H1 (cell line): ENCODE measurements at regions not wholly inside any gene's neighbourhood (a gene's known extent, or its start where the extent isn't known, plus 50 kb on each side); places are given as distances from the start of the nearest gene placed in this dataset.

ENCODE experiments used
- CTCF ChIA-PET: fragments of 300-600 bp; sonication (Branson Sonifier 250); formaldehyde crosslinking; loops from one replicate; lab custom pipeline; 2021; ENCODE audit not compliant: partially characterized antibody; lab: Charles Lee
- POLR2A ChIA-PET: fragments of 300-600 bp; sonication (Branson Sonifier 250); formaldehyde crosslinking; loops from one replicate; lab custom pipeline; 2021; ENCODE audit warnings: inconsistent platforms; ENCODE audit not compliant: partially characterized antibody; lab: Charles Lee
- DNase-seq, 2 experiments: peaks; one replicate each; pipeline versions ENCODE4 v3.0.0 to v3.0.0-alpha.2; 2010 to 2022; ENCODE audit warnings: low spot score in 2 of 2, low read depth in 1 of 2, mixed read lengths in 1 of 2
- FAIRE-seq: peaks from 2 replicates; lab custom pipeline; 2011; peaks lifted over from hg19 to GRCh38; lab: Jason Lieb, UNC
- H2AFZ ChIP-seq: 2 replicates; pipeline ENCODE4 v1.8.1; 2012; ENCODE audit warnings: low read length, inconsistent platforms
- H2AK5ac ChIP-seq: 2 replicates; pipeline ENCODE4 v1.6.1; 2013; ENCODE audit warnings: low read depth, low read length
- H2BK120ac ChIP-seq: replicated peaks from 2 replicates; pipeline ENCODE3; 2013; ENCODE audit warnings: low read depth, low read length, inconsistent platforms
- H2BK12ac ChIP-seq: 2 replicates; pipeline ENCODE4 v1.6.1; 2013; ENCODE audit warnings: low read depth, low read length
- H2BK15ac ChIP-seq: 2 replicates; pipeline ENCODE4 v1.6.1; 2013; ENCODE audit warnings: low read length
- H2BK20ac ChIP-seq: 2 replicates; pipeline ENCODE4 v1.6.1; 2013; ENCODE audit warnings: low read length
- H2BK5ac ChIP-seq: 2 replicates; pipeline ENCODE4 v1.6.1; 2013; ENCODE audit warnings: low read depth, low read length
- H3K14ac ChIP-seq: 2 replicates; pipeline ENCODE4 v1.6.1; 2013; ENCODE audit warnings: inconsistent platforms; ENCODE audit not compliant: insufficient read length
- H3K18ac ChIP-seq: 2 replicates; pipeline ENCODE4 v1.6.1; 2013; ENCODE audit warnings: low read length; ENCODE audit errors: extremely low read depth
- H3K23ac ChIP-seq: 2 replicates; pipeline ENCODE4 v1.6.1; 2013; ENCODE audit warnings: inconsistent platforms; ENCODE audit not compliant: insufficient read length
- H3K23me2 ChIP-seq: 2 replicates; pipeline ENCODE4 v1.6.1; 2013; ENCODE audit warnings: low read depth, low read length
- H3K27ac ChIP-seq: 2 replicates; pipeline ENCODE4 v1.6.1; 2011; ENCODE audit warnings: low read depth, low read length, inconsistent platforms
- H3K27me3 ChIP-seq, 4 experiments: replicated peaks in 1 of 4; 1 replicate in 1 of 4; 2 replicates in 3 of 4; pipeline versions ENCODE4 v1.6.1 to v1.8.1; 2011 to 2013; ENCODE audit warnings: low read length in 3 of 4, mild to moderate bottlenecking in 3 of 4, inconsistent platforms in 2 of 4, mixed read lengths in 2 of 4, moderate library complexity in 1 of 4; ENCODE audit not compliant: control insufficient read depth in 3 of 4, insufficient read depth in 3 of 4; ENCODE audit errors: extremely low read depth in 1 of 4
- H3K36me3 ChIP-seq, 4 experiments: 2 replicates each; pipeline versions ENCODE4 v1.6.1 to v1.8.1; 2011 to 2013; ENCODE audit warnings: mild to moderate bottlenecking in 4 of 4, low read length in 3 of 4, moderate library complexity in 2 of 4, control low read depth in 1 of 4, inconsistent platforms in 1 of 4; ENCODE audit not compliant: insufficient read depth in 4 of 4, control insufficient read depth in 2 of 4
- H3K4ac ChIP-seq: replicated peaks from 2 replicates; pipeline ENCODE3; 2013; ENCODE audit warnings: low read length, low read depth, mixed read lengths, inconsistent platforms; ENCODE audit not compliant: insufficient read length
- H3K4me1 ChIP-seq, 4 experiments: replicated peaks in 1 of 4; 1 replicate in 1 of 4; 2 replicates in 3 of 4; pipeline versions ENCODE4 v1.6.1 to v1.8.1; 2011 to 2013; ENCODE audit warnings: low read length in 3 of 4, inconsistent platforms in 2 of 4, mixed read lengths in 1 of 4; ENCODE audit not compliant: insufficient read depth in 4 of 4, control insufficient read depth in 3 of 4
- H3K4me2 ChIP-seq, 2 experiments: 2 replicates each; pipeline versions ENCODE4 v1.6.1 to v1.8.1; 2011 to 2013; ENCODE audit warnings: low read depth in 2 of 2, low read length in 2 of 2, control low read depth in 1 of 2, inconsistent platforms in 1 of 2, mild to moderate bottlenecking in 1 of 2; ENCODE audit not compliant: insufficient read depth in 1 of 2
- H3K4me3 ChIP-seq, 4 experiments: fragments of 200-600, 300-600 bp in 1 of 4; sonication (generic), shearing (Covaris generic), sonication (Bioruptor Twin) in 1 of 4; 2 replicates each; pipeline versions ENCODE4 v1.5.1 to v1.8.1; 2011 to 2016; ENCODE audit warnings: low read length in 4 of 4, low read depth in 3 of 4, control low read depth in 2 of 4, inconsistent platforms in 2 of 4, mild to moderate bottlenecking in 2 of 4, mixed read lengths in 1 of 4, moderate library complexity in 1 of 4; ENCODE audit not compliant: insufficient read depth in 2 of 4; ENCODE audit errors: extremely low read depth in 1 of 4
- H3K56ac ChIP-seq: replicated peaks from 2 replicates; pipeline ENCODE3; 2013; ENCODE audit warnings: low read depth, mild to moderate bottlenecking, mixed read lengths, low read length, inconsistent platforms; ENCODE audit not compliant: insufficient read length
- H3K79me1 ChIP-seq: 2 replicates; pipeline ENCODE4 v1.6.1; 2013; ENCODE audit warnings: low read depth, low read length, control low read depth
- H3K79me2 ChIP-seq, 2 experiments: 2 replicates each; pipeline versions ENCODE4 v1.6.1 to v1.8.1; 2012 to 2013; ENCODE audit warnings: low read length in 2 of 2, mild to moderate bottlenecking in 2 of 2, inconsistent platforms in 1 of 2; ENCODE audit not compliant: insufficient read depth in 2 of 2, control insufficient read depth in 1 of 2
- H3K9ac ChIP-seq, 4 experiments: replicated peaks in 1 of 4; 1 replicate in 1 of 4; 2 replicates in 3 of 4; pipeline versions ENCODE4 v1.6.1 to v1.8.1; 2011 to 2013; ENCODE audit warnings: low read depth in 3 of 4, low read length in 3 of 4, control low read depth in 2 of 4, mild to moderate bottlenecking in 2 of 4, moderate library complexity in 2 of 4, inconsistent platforms in 1 of 4; ENCODE audit errors: extremely low read depth in 1 of 4
- H3K9me3 ChIP-seq, 2 experiments: 2 replicates each; pipeline versions ENCODE4 v1.6.1 to v1.8.1; 2012 to 2013; ENCODE audit warnings: mild to moderate bottlenecking in 2 of 2, moderate library complexity in 2 of 2, control low read depth in 1 of 2, inconsistent platforms in 1 of 2, low read depth in 1 of 2, low read length in 1 of 2, mixed read lengths in 1 of 2; ENCODE audit not compliant: insufficient read depth in 2 of 2
- H4K20me1 ChIP-seq, 2 experiments: replicated peaks in 1 of 2; 2 replicates each; pipeline versions ENCODE3 to v1.8.1; 2011 to 2013; ENCODE audit warnings: inconsistent platforms in 2 of 2, low read length in 2 of 2, mild to moderate bottlenecking in 1 of 2; ENCODE audit not compliant: insufficient read depth in 2 of 2, control insufficient read depth in 1 of 2
- H4K5ac ChIP-seq: 2 replicates; pipeline ENCODE4 v1.6.1; 2013; ENCODE audit warnings: low read length, low read depth, mixed read lengths, inconsistent platforms; ENCODE audit not compliant: insufficient read length
- H4K8ac ChIP-seq: 2 replicates; pipeline ENCODE4 v1.8.0; 2013; ENCODE audit warnings: mild to moderate bottlenecking, moderate library complexity, low read length, inconsistent platforms; ENCODE audit not compliant: insufficient read depth; ENCODE audit errors: extremely low read depth
- H4K91ac ChIP-seq: replicated peaks from 2 replicates; pipeline ENCODE3; 2013; ENCODE audit warnings: low read length, mixed read lengths, inconsistent platforms; ENCODE audit not compliant: insufficient read length
- BACH1 ChIP-seq: IDR thresholded peaks from 2 replicates; pipeline ENCODE4 v1.6.1; 2012; ENCODE audit warnings: low read length, improper control_type of control experiment
- CBX5 ChIP-seq: fragments of 300-800, 300-1000 bp; sonication (generic); IDR thresholded peaks from 2 replicates; pipeline ENCODE4 v1.7.1; 2016; ENCODE audit warnings: antibody characterized with exemption, low read length, low read depth
- CBX8 ChIP-seq: fragments of 300-800, 300-1000 bp; sonication (generic); IDR thresholded peaks from 2 replicates; pipeline ENCODE4 v1.7.1; 2016; ENCODE audit warnings: low read depth, low read length, borderline replicate concordance
- CEBPB ChIP-seq: IDR thresholded peaks from 2 replicates; pipeline ENCODE4 v1.6.1; 2012; ENCODE audit warnings: low read depth, low read length
- CREB1 ChIP-seq: IDR thresholded peaks from 2 replicates; pipeline ENCODE4 v1.6.1; 2012; ENCODE audit warnings: inconsistent platforms
- CTCF ChIP-seq, 3 experiments: IDR thresholded peaks; 1 replicate in 2 of 3; 2 replicates in 1 of 3; pipeline versions ENCODE4 v1.5.1 to v1.6.1; 2011; ENCODE audit warnings: low read length in 3 of 3, mild to moderate bottlenecking in 3 of 3, inconsistent platforms in 2 of 3, low read depth in 1 of 3, moderate library complexity in 1 of 3; ENCODE audit not compliant: insufficient read depth in 1 of 3; ENCODE audit errors: control extremely low read depth in 1 of 3
- HDAC6 ChIP-seq: IDR thresholded peaks from one replicate; pipeline ENCODE4 v1.7.1; 2012; ENCODE audit warnings: low read depth, mild to moderate bottlenecking, inconsistent platforms, low read length, moderate library complexity
- KDM5A ChIP-seq: fragments of 200-600 bp; IDR thresholded peaks from 2 replicates; pipeline ENCODE4 v1.7.1; 2012; ENCODE audit warnings: mild to moderate bottlenecking, low read length, inconsistent platforms, mixed read lengths
- NANOG ChIP-seq: IDR thresholded peaks from 2 replicates; pipeline ENCODE4 v1.6.1; 2011; ENCODE audit warnings: low read length, low read depth, mild to moderate bottlenecking, inconsistent platforms; ENCODE audit not compliant: insufficient read depth, poor library complexity, severe bottlenecking
- POLR2AphosphoS5 ChIP-seq: IDR thresholded peaks from 2 replicates; pipeline ENCODE4 v1.6.1; 2011; ENCODE audit warnings: low read depth, low read length
- POU5F1 ChIP-seq: IDR thresholded peaks from 2 replicates; pipeline ENCODE4 v1.6.1; 2011; ENCODE audit warnings: low read depth, mild to moderate bottlenecking, low read length, moderate library complexity
- SIN3A ChIP-seq, 2 experiments: IDR thresholded peaks in 1 of 2; conservative IDR thresholded peaks in 1 of 2; 2 replicates each; pipeline ENCODE4 v1.6.1; 2011 to 2012; ENCODE audit warnings: low read length in 2 of 2, improper control_type of control experiment in 1 of 2, low read depth in 1 of 2, mild to moderate bottlenecking in 1 of 2
- SIX5 ChIP-seq: IDR thresholded peaks from 2 replicates; pipeline ENCODE4 v1.6.1; 2011; ENCODE audit warnings: mild to moderate bottlenecking, low read depth, low read length
- WGBS, 2 experiments: shearing (Covaris generic) in 1 of 2; methylation state at CpG; one replicate each; pipeline versions ENCODE4 v1.1.6 to v1.1.7; 2013 to 2015; ENCODE audit warnings: low lambda C conversion rate in 2 of 2, mixed read lengths in 2 of 2, inconsistent platforms in 1 of 2, low coverage in 1 of 2, missing lambda C conversion rate in 1 of 2; ENCODE audit not compliant: insufficient replicate concordance in 2 of 2, insufficient coverage in 1 of 2, insufficient read length in 1 of 2; ENCODE audit errors: extremely low coverage in 1 of 2, missing lambda C conversion rate in 1 of 2; 5-methylcytosine and 5-hydroxymethylcytosine counted together

- Histone ChIP-seq H2BK5ac (no peak overlapping the region), H3K4me2 (no peak overlapping the region), H3K27ac (no peak overlapping the region), H2BK120ac (no peak overlapping the region), H3K4ac (no peak overlapping the region), H2BK20ac (no peak overlapping the region), H3K23ac (no peak overlapping the region), H3K27me3 (no peaks in the 10 kb centered on the region), H3K9ac (no peak overlapping the region), H4K91ac (no peak overlapping the region), H3K9me3 (no peaks in the 10 kb centered on the region), H2AFZ (no peak overlapping the region), H3K18ac (no peak overlapping the region), H4K20me1 (no peaks in the 10 kb centered on the region), H2AK5ac (no peak overlapping the region), H2BK12ac (no peak overlapping the region), H3K23me2 (no peaks in the 10 kb centered on the region), H3K4me3 (no peak overlapping the region), H3K79me2 (no peaks in the 10 kb centered on the region), H2BK15ac (no peak overlapping the region), H3K4me1 (peaks cover 0 to 7% (median 0%) of the 10 kb centered on the region in 4 experiments; a peak in 3 of 7 replicates), H3K56ac (no peak overlapping the region), H3K14ac (no peak overlapping the region), H4K5ac (no peak overlapping the region), H4K8ac (no peak overlapping the region), H3K36me3 (no peaks in the 10 kb centered on the region), H3K79me1 (no peaks in the 10 kb centered on the region)
- CTCF ChIA-PET = interaction anchor here (1.0 to 2.3 kb wide), 2 partner anchors 30 to 110 kb away, joined by 3 to 6 read pairs; partner anchors contain the start of gene PTPRM
- 84% methylated on average over 8 of the region's 8 CpGs; no CpG with 5 or more reads in 1 of the 2 experiments for WGBS, 2 experiments
- POLR2A ChIA-PET = no interaction called here
- no peak for FAIRE-seq
- no peak for DNase-seq
- TF ChIP-seq SIN3A (conservative IDR thresholded peaks at IDR 0.05 in 1 of 2, IDR thresholded peaks at IDR 0.05 in 1 of 2; ENCODE audit: low read depth in 1 of 2, low read length in 2 of 2) = no peak
- no peak for TF ChIP-seq POLR2AphosphoS5
- no peak for TF ChIP-seq CBX8
- no peak for TF ChIP-seq CTCF (IDR thresholded peaks at IDR 0.05; ENCODE audit: control extremely low read depth in 1 of 3, insufficient read depth in 1 of 3, low read depth in 1 of 3, low read length in 3 of 3)
- TF ChIP-seq SIX5 = no peak
- no peak for TF ChIP-seq POU5F1
- no peak for TF ChIP-seq NANOG
- no peak for TF ChIP-seq BACH1
- TF ChIP-seq CEBPB = no peak
- no peak for TF ChIP-seq CBX5
- no peak for TF ChIP-seq KDM5A
- TF ChIP-seq CREB1 = no peak
- TF ChIP-seq HDAC6 = no peak
Observed at GRCh38 chr18:7456376-7456775, 110.7 kb upstream of the PTPRM start.
